CD1c-positive myeloid dendritic cell (primary cell): ENCODE measurements at regions not wholly inside any gene's neighbourhood (a gene's known extent, or its start where the extent isn't known, plus 50 kb on each side); places are given as distances from the start of the nearest gene placed in this dataset.

Experiments
- DNase-seq: peaks from one replicate; pipeline ENCODE4 v3.0.0-alpha.2; 2016; ENCODE audit errors: extremely low spot score

GRCh38 chr20:39640147-39640546 is 678.0 kb downstream of the DHX35 start:
- no peak for DNase-seq

DNA sequence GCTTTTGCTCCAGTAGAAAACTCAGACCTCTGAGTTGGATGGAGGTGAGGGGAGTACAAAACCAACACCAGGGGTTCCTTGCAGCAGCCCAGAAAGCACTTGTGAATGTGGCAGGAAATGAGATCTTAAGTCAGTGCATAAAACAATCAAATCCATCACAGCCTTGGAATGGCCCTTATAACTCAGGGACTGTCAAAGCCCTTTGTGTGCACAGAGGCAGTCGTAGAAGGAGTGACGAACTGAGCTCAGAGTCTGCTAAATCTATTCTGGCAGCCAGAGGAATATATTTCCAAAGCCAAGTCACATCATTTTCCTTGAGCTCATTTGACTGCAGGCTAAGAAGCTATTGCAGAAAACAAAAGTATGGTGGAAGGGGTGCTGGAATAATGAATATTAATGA is 676.6 kb downstream of the DHX35 start:
- no peak for DNase-seq

- no peak for DNase-seq
Observed at GRCh38 chr20:39633689-39634088, 671.5 kb downstream of the DHX35 start.

- no peak for DNase-seq
Observed at GRCh38 chr20:39632757-39633156, 670.6 kb downstream of the DHX35 start.

GRCh38 chr20:39632176-39632575 is 670.0 kb downstream of the DHX35 start:
- no peak for DNase-seq

DNA sequence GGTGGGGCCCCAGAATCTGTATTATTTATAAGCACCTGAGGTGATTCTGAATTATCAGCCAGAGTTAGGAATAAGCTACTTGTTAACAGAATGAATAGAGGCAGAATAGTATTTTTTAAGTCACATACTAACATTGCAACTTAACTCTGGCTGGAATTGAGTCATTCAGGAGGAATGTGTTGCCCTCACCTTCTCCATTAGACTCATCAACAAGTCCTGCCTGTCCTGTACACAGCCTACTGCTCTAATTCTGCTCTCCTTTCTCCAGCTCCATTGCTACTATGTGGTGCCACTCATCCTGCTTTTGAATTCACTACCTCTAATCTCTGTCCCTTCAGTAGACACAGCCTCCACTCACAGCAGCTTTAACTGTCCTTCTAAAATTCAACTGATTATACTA is 669.4 kb downstream of the DHX35 start:
- no peak for DNase-seq

DNA sequence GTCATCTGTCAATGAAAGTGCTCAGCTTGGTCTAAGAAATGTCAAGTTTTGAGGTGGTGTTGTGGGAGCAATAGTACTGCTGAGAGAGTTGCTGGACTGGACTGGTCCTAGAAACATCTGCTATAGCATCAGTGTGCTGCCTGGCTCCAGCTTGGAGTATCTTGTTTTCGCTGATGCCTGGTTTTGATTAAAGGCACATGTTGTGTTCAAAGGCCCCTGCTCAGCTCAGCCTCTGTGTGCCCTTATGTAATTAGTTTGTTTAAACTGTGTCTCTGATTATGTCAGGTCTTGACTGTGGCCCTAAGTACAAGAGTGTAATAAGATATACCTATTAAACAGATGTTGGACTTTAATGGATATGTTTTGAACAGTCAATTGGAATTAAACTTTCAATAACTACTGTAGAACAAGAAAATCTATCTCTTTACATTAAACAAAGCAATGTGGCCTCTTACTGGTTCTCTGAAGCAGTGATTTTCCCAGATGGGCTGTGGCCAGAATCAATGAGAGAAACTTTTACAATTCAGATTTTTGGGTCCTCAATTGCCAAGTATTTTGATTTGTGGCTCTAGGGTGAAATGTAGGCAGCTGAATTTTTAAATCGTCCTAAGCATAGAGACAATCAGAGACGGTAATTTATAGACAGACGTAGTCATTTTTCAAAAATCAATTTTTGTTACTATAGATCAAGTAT is 668.2 kb downstream of the DHX35 start:
- no peak for DNase-seq

- no peak for DNase-seq
Observed at GRCh38 chr20:39627765-39628164, 665.6 kb downstream of the DHX35 start.

GRCh38 chr20:39624316-39624715 is 662.2 kb downstream of the DHX35 start:
- DNase-seq = no peak

- no peak for DNase-seq
Observed at GRCh38 chr20:39623584-39624234, 661.6 kb downstream of the DHX35 start.

- no peak for DNase-seq
Observed at GRCh38 chr20:39619271-39619785, 657.2 kb downstream of the DHX35 start.

GRCh38 chr20:39611901-39612300 is 649.8 kb downstream of the DHX35 start:
- no peak for DNase-seq

GRCh38 chr20:39607141-39607540 is 645.0 kb downstream of the DHX35 start:
- no peak for DNase-seq

GRCh38 chr20:39605908-39606307 is 643.8 kb downstream of the DHX35 start:
- no peak for DNase-seq

- no peak for DNase-seq
Observed at GRCh38 chr20:39605361-39605760, 643.2 kb downstream of the DHX35 start.

GRCh38 chr20:39603219-39603618 is 641.1 kb downstream of the DHX35 start:
- DNase-seq = no peak

GRCh38 chr20:39602649-39603048 is 640.5 kb downstream of the DHX35 start:
- DNase-seq = no peak

GRCh38 chr20:39600871-39601270 is 638.7 kb downstream of the DHX35 start:
- no peak for DNase-seq

GRCh38 chr20:39600156-39600555 is 638.0 kb downstream of the DHX35 start:
- no peak for DNase-seq

- no peak for DNase-seq
Observed at GRCh38 chr20:39596554-39596953, 634.4 kb downstream of the DHX35 start.

- DNase-seq = no peak
Observed at GRCh38 chr20:39592371-39592770, 630.2 kb downstream of the DHX35 start.

GRCh38 chr20:39588148-39588757 is 626.1 kb downstream of the DHX35 start:
- no peak for DNase-seq

GRCh38 chr20:39581034-39581433 is 618.9 kb downstream of the DHX35 start:
- no peak for DNase-seq
